Skeletal muscle cell (primary cell): ENCODE measurements at regions not wholly inside any gene's neighbourhood (a gene's known extent, or its start where the extent isn't known, plus 50 kb on each side); places are given as distances from the start of the nearest gene placed in this dataset.
"Not testable (repeated sequence)": the region's sequence is repeated elsewhere in the genome, so short reads cannot be mapped to it uniquely, and the experiment has no call there.

Experiments used
- DNase-seq: peaks from one replicate; pipeline ENCODE4 v3.0.0-alpha.2; 2010; ENCODE audit warnings: low read depth
- H3K4me3 ChIP-seq: 2 replicates; pipeline ENCODE4 v1.5.1; 2011; ENCODE audit warnings: low read depth, mild to moderate bottlenecking, control low read depth, low read length, moderate library complexity

DNA sequence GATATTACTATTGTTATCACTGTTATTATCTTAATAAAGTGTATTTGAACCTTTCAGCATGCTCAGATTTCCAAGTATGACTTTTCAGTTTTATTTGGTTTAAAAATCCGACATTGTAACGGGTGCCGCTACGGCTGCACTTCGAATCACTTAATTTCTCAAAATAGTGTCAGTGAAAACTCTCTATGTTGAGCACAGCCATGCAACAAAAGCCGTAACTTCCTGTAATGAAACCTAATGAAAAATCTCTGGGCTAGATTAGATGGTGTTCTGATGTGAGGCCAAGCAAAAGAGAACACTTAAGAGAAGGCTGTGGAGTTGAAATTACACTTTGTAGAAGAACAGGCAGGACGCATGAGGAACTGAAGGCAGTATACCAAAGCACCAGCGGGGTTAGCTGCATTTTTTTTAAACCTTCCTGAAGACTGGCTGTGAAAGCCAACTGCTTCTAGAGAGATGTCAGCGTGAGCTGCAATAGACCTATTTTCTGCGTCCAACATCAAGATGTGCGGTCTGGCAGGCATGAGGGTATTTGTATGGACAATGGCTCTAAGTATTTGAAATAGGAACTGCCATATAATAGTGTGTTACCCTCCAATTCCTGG, 1545.0 kb upstream of the GOT2 start:
- H3K4me3 ChIP-seq = no peak overlapping the region
- no peak for DNase-seq

DNA sequence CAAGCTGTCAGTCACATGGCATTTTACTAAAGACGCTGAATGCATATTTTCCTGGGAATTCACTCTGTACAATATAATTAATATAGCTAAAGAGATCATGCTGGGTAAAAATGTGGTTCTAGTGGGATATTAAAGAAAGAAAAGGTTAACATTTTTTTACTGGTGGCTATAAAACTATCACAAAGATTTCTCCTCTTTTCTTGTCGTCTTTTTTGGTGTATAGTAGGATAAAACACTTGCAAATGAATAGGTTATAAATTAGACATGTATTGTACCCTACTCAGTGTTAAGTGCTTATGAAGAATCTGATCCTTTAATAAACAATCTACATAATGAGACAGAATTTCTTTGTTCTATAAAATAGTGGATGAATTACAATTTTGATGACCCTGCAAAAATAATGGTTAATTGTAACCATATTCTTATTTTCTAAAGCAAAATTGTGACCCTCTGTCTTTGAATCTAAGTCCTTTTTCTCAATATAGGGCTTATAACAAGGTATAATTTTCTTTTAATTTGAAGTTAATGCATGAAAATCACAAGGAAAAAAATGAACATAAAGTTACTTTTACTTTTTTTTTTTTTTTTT, 1540.4 kb upstream of the GOT2 start:
- no peak for DNase-seq
- H3K4me3 ChIP-seq = no peak overlapping the region

DNA sequence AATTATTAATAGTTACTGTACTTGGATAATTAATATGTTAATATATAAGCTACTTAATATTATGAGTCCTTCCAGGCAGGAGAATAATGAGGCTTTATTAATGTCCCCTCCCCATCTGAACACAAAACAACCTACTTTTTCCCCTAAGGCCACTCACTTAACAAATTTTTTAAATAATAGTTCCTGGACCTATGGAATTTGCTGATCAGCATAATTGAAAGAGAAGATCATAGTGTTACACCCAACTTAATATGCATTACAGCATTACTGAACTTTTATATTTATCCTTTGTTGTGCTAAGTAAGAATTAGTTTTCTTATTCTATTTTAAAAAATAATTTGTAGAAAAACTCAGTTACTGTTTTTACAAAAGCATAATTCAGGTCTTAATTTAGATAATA, 1537.7 kb upstream of the GOT2 start:
- no peak for DNase-seq
- no peak overlapping the region for H3K4me3 ChIP-seq

DNA sequence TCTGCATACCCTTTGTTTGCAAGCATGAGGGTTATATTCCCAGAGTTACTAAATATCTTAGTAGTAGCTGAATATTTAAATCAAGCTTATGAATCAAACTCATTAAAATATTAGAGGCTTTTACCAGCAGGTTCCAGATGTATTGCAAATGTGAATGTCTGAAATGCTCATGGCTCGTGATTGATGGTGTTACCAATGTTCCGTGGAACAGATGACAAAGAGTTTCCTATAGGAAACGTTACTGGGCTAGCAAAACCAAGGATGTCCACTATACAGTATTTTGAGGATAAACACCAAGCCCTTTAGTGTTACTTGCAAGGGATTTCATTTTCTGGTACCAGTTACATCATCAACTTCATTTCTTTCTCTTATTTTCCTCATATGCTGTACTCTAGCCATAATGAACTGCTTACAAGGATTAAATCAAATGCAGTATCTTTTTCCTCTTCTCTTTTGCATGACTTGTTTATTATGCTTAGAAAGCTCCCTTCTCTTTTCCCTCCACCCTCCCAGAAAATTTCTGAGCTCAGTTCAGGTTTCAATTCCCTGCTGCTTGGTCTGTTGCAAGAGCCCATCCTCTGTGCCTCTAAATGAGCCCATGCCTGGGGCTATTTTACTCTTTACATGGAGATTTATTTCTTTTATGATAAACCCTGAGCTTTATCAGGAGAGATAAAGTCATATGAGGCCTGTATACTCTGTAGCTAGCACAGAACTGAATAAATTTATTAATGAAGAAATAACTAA, 1537.1 kb upstream of the GOT2 start:
- H3K4me3 ChIP-seq = no peak overlapping the region
- no peak for DNase-seq

DNA sequence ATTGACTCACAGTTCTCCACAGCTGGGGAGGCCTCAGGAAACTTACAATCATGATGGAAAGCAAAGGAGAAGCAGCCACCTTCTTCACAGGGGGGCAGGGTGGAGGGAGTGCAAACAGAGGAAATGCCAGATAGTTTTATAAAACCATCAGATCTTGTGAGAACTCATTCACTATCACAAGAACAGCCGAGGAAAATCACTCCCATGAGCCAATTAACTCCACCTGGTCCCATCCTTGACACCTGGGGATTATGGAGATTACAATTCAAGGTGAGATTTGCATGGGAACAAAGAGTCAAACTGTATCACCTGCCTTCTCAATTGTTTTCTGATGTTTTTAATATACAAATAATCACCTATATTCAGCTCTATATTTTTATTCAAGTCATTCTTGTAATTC, 1527.3 kb upstream of the GOT2 start:
- no peak overlapping the region for H3K4me3 ChIP-seq
- DNase-seq = no peak

DNA sequence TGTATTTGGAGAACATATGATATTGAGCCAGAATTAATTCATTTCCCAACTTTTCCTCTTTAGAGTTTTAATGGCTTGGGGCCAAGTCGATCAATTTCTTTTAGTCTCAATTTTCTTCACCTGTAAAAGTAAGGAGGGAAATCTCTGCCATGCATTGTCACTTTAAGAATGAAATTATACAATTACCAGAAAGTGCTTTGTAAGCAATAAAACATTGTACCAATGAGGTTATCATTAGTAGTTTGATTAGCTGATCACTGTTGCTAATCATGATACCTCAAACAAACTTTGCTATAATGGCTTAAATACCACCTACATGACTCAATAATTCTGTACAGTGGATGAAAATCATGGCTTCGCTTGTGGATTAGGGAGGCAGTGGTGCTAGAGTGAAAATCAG, 1525.8 kb upstream of the GOT2 start:
- H3K4me3 ChIP-seq = no peak overlapping the region
- no peak for DNase-seq

DNA sequence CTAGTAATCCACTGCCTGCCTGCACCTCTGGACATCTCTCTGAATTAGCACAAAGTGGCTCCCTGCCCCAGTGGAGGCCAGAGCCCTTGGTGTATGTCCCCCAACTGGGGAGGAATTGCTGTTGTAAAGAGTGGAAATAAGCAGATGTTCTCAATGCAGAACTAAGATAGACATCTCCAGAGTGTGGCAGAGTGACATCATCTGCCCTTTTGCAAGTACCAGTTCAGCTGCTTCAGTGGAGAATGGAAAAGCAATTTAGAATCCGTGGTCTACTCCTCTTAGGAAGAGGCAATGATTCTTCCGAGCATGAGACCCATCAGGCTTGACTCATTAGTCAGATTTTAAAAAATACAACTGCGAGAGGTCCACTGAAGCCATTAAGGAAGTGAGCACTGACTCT, 1512.0 kb upstream of the GOT2 start:
- no peak for DNase-seq
- H3K4me3 ChIP-seq = no peak overlapping the region

DNA sequence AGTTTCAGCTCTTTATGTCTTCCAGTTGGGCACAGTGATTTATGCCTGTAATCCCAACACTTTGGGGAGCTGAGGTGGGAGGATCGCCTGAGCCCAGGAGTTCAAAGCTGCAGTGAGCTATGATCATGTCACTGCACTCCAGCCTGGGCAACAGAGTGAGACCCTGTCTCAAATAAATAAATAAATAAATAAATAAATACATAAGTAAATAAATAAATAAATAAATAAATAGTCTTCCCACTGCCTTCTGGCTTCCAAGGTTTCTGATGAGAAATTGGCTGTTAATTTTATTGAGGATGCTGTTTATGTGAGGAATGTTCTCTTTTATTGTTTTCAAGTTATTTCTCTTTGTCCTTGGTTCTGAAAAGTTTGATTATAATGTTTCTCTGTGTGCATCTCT, 1507.6 kb upstream of the GOT2 start:
- H3K4me3 ChIP-seq = no peak overlapping the region
- no peak for DNase-seq

DNA sequence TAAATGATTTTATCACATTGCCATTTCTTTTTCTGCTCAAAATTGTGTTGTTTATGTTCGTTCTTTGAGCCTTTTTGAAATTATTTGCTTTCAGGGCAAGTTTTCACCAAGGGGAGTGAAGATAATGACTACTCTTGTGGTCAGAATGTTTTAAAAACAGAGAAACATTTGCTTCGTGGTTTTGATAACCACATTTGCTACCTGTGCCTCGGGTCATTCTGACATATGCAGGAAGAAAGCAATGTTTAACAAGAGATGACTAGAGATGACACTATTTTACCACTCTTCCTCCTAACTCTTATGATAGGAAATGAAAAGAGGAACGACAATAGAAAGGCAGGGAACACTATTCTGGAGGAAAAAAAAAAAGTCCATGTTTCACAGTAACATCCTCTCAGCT, 1496.5 kb upstream of the GOT2 start:
- H3K4me3 ChIP-seq = no peak overlapping the region
- no peak for DNase-seq

DNA sequence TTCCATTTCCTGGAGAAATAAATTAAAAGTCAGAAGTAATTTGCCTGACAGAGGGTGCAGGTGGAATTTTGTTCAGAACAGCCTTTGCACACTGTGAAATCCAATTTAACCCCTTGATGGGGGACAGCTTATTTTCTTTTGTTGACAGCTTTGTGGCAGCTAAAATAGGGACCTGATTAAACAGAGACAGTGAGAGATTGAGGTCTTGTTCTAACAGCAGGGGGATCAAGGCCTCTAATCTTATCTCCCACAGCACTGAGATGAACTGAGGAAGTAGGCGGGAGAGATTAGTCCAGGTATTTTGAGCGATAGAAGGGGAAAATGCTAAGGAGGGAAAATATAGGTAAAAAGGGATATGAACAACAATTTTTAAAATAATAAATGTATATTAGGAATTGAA, 1491.4 kb upstream of the GOT2 start:
- no peak overlapping the region for H3K4me3 ChIP-seq
- DNase-seq = no peak

DNA sequence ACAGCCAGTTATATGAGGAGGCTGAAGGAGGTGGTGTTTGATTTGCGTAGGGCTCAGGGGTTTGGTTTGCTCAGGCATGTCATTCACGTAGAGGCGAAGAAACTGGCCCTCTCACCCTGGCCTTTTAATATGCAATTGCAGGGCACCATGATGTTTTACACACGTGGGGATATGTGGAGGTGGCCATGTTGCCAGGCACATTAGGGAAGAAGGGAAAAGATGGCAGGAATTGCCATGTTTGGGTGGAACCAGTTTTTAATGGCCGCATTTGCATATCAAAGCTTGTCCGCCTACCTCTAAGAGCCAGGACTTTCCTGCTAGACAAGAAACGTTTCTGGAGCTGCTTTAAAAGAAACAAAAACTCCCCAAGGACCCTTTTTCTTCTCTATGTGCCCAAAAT, 1483.7 kb upstream of the GOT2 start:
- no peak for DNase-seq

DNA sequence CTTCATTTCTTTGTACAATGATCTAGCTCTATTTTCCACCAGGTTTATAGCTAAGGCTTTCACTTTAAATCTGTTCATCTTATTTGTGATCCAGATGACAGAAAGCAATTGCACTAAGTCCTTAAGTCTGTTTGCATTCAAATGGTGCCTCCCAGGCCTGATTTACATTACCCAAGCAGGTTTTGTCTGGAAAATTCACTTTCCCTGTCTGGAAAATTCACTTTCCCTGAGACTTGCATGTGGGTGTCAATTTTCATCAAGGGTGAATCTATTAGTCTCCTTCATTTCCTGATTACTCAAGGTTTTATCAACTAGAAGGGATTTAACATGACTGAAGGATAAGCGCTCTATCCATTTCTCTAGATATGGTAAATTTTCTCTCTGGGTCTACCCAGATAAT, 1480.2 kb upstream of the GOT2 start:
- no peak overlapping the region for H3K4me3 ChIP-seq
- no peak for DNase-seq

More for the DNA sequence above, 1483.7 kb upstream of the GOT2 start:
- no peak overlapping the region for H3K4me3 ChIP-seq

DNA sequence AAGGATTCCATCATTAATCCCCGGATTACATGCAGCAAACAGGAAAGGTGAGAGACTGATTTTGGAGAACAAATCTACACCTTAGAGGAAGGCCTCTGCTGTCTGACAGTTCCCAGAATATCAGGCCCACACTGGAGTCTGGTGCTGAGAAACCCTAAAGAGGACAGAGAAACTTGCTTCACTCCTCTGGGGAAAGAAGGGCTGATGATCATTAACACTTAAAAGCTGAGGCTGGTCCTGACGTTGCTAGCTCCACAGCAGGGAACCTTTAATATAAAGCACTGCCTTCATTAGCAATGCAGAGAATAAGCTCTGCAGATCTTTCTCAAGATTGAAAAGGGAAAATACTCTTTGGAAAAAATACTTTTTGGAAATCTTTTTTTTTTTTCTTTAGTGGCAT, 1472.4 kb upstream of the GOT2 start:
- H3K4me3 ChIP-seq = no peak overlapping the region
- DNase-seq = no peak

DNA sequence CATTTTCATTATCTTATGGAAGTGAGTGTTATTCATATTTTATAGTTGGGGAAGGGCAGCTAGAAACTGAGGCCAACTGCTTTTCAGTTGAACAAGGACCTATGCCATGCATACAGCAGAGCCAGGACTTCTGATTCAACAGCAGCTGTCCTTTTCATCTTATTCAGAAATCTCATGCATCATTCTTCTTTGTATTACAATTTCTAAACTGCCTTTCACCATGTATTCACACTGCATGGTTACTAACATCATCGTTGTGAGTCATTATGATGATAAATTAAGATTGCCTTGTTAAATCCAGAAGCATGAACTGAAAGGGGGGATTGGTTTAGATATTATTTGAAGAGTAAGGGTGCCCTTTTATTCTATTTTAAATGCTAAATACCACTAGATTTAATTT, 1470.1 kb upstream of the GOT2 start:
- DNase-seq = no peak
- H3K4me3 ChIP-seq = no peak overlapping the region

DNA sequence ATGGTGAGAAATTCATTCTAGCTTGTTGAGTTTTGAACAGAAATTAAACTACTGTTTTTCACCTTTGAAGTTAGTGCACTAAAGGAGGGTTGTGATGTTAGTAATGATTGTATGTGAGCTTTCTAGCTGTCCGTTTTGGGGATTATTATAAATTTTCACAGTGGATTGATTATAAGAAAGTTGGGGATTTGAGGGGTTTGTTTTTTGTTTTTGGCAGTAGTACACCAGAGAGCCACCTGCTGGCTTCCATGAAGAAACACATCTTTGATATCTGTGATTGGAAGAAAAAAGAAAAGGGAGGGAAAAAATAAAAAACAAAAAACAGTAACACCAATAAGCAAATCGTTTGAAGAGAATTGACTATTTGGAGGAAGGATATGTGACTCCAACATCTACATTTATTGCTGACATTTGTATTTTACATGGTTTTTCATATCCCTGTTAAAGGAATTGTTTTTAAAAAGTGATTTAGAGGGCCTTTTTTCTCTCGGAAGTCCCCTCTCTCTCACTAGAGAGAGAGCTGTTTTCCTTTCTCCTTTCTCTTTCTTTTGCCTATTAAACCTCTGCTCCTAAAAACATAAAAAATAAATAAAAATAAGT, 1469.5 kb upstream of the GOT2 start:
- no peak overlapping the region for H3K4me3 ChIP-seq
- no peak for DNase-seq

DNA sequence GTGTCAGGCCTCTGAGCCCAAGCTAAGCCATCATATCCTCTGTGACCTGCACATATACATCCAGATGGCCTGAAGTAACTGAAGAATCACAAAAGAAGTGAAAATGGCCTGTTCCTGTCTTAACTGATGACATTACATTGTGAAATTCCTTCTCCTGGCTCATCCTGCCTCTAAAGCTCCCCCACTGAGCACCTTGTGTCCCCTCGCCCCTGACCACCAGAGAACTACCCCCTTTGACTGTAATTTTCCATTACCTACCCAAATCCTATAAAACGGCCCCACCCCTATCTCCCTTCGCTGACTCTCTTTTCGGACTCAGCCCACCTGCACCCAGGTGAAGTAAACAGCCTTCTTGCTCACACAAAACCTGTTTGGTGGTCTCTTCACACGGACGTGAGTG, 1466.6 kb upstream of the GOT2 start:
- not testable (repeated sequence) for DNase-seq, H3K4me3 ChIP-seq

DNA sequence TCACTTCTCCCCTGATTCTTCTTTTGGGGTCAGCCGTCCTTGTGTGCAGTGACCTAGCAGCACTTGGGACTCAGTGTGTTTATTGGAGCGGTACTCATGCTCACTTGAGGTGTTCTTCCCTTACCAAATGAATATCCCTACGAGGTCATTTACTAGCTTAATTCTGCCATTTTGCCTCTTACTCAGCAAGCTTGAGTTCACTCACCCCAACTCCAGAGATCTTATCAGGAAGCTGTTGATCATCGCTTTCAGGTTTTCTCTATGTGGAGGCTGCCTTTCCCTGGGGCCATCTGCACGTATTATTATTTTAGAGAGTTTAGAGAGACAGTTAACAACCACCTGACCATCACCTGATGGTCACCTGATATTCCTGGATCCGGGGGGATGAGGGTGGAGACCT, 1466.0 kb upstream of the GOT2 start:
- no peak overlapping the region for H3K4me3 ChIP-seq
- DNase-seq = no peak

DNA sequence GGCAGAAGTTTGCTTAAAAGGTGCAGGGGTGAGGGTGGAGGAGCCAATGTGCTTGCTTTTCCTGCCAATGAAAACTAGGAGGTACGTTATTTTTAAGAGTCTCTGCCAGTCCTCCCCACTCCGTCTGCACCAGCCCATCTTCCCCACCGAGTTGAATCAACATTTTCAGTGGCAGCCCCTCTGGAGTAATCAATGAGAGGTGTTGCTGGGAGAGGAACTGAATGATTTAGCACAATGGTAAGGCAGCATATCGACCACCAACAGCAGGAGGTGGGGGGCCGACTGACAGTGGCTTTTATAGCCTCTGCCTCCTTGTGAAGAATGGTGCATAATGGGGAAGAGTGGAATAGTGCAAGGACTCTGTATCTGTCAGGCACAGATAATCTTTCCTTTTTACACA, 1465.0 kb upstream of the GOT2 start:
- no peak for DNase-seq
- no peak overlapping the region for H3K4me3 ChIP-seq

DNA sequence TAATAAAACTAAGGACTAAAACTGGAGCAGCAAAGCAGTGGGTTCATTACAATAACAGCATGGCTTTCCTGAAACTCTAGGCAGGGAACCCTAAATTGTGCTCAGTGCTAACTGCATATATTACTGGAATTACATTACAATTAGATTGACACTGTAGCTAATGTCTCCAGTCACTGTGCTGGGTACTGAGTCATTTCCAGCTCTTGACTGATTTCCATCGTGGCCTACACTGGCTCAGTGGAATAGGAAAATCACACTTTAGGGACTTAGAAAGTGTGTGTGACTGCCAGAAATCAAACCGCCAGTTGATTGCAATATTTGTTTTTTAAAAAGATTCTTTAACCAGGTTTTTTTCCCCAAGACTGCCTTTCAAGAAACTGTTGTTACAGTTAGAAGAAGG, 1447.4 kb upstream of the GOT2 start:
- H3K4me3 ChIP-seq = no peak overlapping the region
- DNase-seq = no peak

DNA sequence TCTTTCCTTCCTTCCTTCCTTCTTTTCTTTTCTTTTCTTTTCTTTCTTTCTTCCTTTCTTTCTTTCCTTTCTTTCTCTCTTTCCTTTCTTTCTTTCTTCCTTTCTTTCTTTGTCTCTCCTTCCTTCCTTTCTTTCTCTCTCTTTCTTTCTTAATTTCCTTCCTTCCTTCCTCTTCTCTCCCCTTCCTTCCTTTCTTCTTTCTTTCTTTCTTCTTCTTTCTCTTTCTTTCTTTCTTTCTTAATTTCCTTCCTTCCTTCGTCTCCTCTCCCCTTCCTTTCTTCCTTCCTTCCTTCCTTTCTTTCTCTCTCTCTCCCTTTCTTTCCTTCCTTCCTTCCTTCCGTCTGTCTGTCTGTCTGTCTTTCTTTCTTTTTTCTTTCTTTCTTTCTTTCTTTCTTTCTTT, 1446.5 kb upstream of the GOT2 start:
- no peak for DNase-seq
- H3K4me3 ChIP-seq = no peak overlapping the region

DNA sequence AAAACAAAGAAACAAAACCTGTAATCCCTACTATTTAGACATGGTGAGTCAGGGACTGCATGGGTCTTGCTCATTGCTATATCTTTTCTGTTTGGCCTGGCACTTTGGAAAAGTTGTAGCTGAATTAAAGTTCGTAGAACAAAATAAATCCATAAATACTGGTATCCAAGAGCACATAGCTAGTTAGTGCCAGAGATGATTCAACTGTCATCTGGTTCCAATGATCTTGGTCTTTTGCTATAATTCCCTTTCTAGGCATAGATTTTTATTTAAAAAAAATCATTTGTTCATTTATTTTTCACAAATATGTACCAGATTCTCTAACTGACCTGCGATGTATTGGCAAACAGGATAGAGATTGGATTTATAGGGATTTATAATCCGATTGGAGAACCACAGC, 1436.1 kb upstream of the GOT2 start:
- no peak overlapping the region for H3K4me3 ChIP-seq
- DNase-seq = no peak
